WTC11 (cell line): ENCODE measurements at regions not wholly inside any gene's neighbourhood (a gene's known extent, or its start where the extent isn't known, plus 50 kb on each side); places are given as distances from the start of the nearest gene placed in this dataset.

Experiments used
- ATAC-seq: fragments of 200-7000 bp; cut with Tn5 transposase; 2 replicates; pipeline ENCODE4 v1.10.0; 2021; ENCODE audit warnings: mild to moderate bottlenecking, moderate library complexity
- CTCF ChIA-PET: fragments of 300-600 bp; sonication (Branson Sonifier 250); formaldehyde crosslinking; loops from one replicate; lab custom pipeline; 2021; ENCODE audit warnings: antibody characterized with exemption; lab: Charles Lee
- POLR2A ChIA-PET: fragments of 350-600 bp; sonication (Branson Sonifier 250); formaldehyde crosslinking; loops from one replicate; lab custom pipeline; 2021; ENCODE audit warnings: antibody characterized with exemption; lab: Charles Lee
- DNase-seq: peaks from one replicate; pipeline ENCODE4 v3.0.0; 2021; ENCODE audit warnings: low spot score
- H3K27ac Mint-ChIP-seq: 2 replicates; pipeline ENCODE4 v1.8.0; 2021; ENCODE audit warnings: mixed read lengths
- H3K27me3 Mint-ChIP-seq: 2 replicates; pipeline ENCODE4 v1.8.0; 2021; ENCODE audit warnings: low read depth, mild to moderate bottlenecking, moderate library complexity, mixed read lengths
- H3K36me3 Mint-ChIP-seq: 2 replicates; pipeline ENCODE4 v1.8.0; 2021; ENCODE audit warnings: mixed read lengths
- H3K4me1 Mint-ChIP-seq: 2 replicates; pipeline ENCODE4 v1.8.0; 2022; ENCODE audit warnings: mixed read lengths
- H3K4me3 Mint-ChIP-seq: 2 replicates; pipeline ENCODE4 v1.8.0; 2021; ENCODE audit warnings: mild to moderate bottlenecking, moderate library complexity, mixed read lengths
- H3K9me3 Mint-ChIP-seq: 2 replicates; pipeline ENCODE4 v1.8.0; 2021; ENCODE audit warnings: mixed read lengths
- CREM ChIP-seq: sonication (generic); formaldehyde crosslinking; IDR thresholded peaks from 2 replicates; pipeline ENCODE4 v1.8.1; 2022; ENCODE audit warnings: mild to moderate bottlenecking, missing genetic modification reagents, moderate library complexity
- E2F1 ChIP-seq: sonication (generic); formaldehyde crosslinking; IDR thresholded peaks from 2 replicates; pipeline ENCODE4 v1.8.0; 2022; ENCODE audit warnings: mild to moderate bottlenecking, missing genetic modification reagents
- E2F5 ChIP-seq: sonication (generic); formaldehyde crosslinking; IDR thresholded peaks from 2 replicates; pipeline ENCODE4 v1.8.1; 2022; ENCODE audit warnings: mild to moderate bottlenecking, moderate library complexity, missing genetic modification reagents
- EMX1 ChIP-seq: fragments of 250-450 bp; sonication (Bioruptor Pico); IDR thresholded peaks from 2 replicates; pipeline ENCODE4 v1.8.0; 2021; ENCODE audit warnings: mild to moderate bottlenecking
- HMGXB4 ChIP-seq: sonication (generic); formaldehyde crosslinking; IDR thresholded peaks from 2 replicates; pipeline ENCODE4 v1.8.1; 2023; ENCODE audit warnings: mild to moderate bottlenecking, moderate library complexity, missing genetic modification reagents
- MAX ChIP-seq: sonication (generic); formaldehyde crosslinking; IDR thresholded peaks from 2 replicates; pipeline ENCODE4 v1.8.0; 2022; ENCODE audit warnings: mild to moderate bottlenecking, missing genetic modification reagents
- MYBL2 ChIP-seq: sonication (generic); formaldehyde crosslinking; IDR thresholded peaks from 2 replicates; pipeline ENCODE4 v1.8.1; 2023; ENCODE audit warnings: mild to moderate bottlenecking, moderate library complexity, missing genetic modification reagents
- NR2C2 ChIP-seq: sonication (generic); formaldehyde crosslinking; IDR thresholded peaks from 2 replicates; pipeline ENCODE4 v1.8.0; 2022; ENCODE audit warnings: mild to moderate bottlenecking, missing genetic modification reagents
- NR3C1 ChIP-seq: sonication (generic); formaldehyde crosslinking; conservative IDR thresholded peaks from 2 replicates; pipeline ENCODE4 v1.8.1; 2023; ENCODE audit warnings: low read depth, mild to moderate bottlenecking, missing genetic modification reagents
- TCF7 ChIP-seq: sonication (generic); formaldehyde crosslinking; IDR thresholded peaks from 2 replicates; pipeline ENCODE4 v1.8.0; 2022; ENCODE audit warnings: mild to moderate bottlenecking, low read depth, missing genetic modification reagents, moderate library complexity
- TP53 ChIP-seq: sonication (generic); formaldehyde crosslinking; IDR thresholded peaks from 2 replicates; pipeline ENCODE4 v1.8.1; 2023; ENCODE audit warnings: mild to moderate bottlenecking, missing genetic modification reagents
- TF ChIP-seq, protein P1 (sequence below): fragments of 250-450 bp; sonication (Bioruptor Pico); IDR thresholded peaks from 2 replicates; pipeline ENCODE4 v1.9.0; 2021; ENCODE audit warnings: mild to moderate bottlenecking
- TF ChIP-seq, protein P2 (sequence below): sonication (generic); formaldehyde crosslinking; IDR thresholded peaks from 2 replicates; pipeline ENCODE4 v1.8.1; 2022; ENCODE audit warnings: low read depth, missing genetic modification reagents, borderline replicate concordance
- TF ChIP-seq, protein P3 (sequence below): sonication (generic); formaldehyde crosslinking; IDR thresholded peaks from 2 replicates; pipeline ENCODE4 v1.8.0; 2023; ENCODE audit warnings: mild to moderate bottlenecking, missing genetic modification reagents

DNA sequence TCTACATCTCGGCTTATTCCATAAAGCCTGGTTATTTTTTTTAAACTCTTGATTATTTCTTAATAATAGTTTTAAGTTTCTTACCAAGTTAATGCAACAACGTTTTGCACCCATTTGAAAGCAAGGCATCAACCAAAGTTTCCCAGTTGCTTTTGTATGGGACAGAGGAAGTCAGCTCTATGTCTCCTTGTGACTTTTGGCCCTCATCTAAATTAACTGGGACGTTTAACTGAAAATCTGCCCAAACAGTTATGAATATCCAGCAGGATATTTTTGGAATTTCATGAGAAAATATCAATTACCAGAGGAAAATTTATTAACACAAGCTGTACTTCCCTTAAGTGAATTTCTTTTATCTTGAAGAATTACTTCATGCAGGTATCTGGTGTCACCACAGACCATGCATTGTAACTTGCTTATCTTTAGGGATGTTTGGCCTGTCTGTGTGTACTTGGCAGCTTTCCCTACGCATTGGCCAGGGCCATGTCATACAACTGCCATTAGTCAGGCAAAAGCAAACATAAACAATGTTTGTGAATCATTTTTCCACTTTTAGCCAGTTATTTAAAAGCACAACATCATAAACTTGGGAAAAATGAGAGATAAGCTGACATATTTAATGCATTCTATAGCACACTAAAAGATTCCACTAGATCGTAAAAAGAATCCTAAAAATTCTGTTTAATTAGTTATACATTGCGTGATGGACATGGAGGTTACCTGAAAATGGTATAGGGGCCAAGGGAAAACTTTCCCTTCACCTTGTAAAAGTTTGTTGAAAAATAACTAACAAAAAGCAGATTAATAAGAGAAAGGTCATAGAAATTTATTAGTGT is 101.4 kb upstream of the PDE5A start:
- Mint-ChIP-seq H3K27ac (no peak overlapping the region), H3K9me3 (peaks cover 13% of the 10 kb centered on the region), H3K4me1 (peaks cover 26% of the 10 kb centered on the region), H3K36me3 (peaks cover 6% of the 10 kb centered on the region; the same call in 1 of the 2 replicates), H3K4me3 (no peak overlapping the region), H3K27me3 (no peaks in the 10 kb centered on the region)
- ATAC-seq (no peak), DNase-seq (no peak)
- no peak for TF ChIP-seq NR2C2 (CRISPR knock-in tag)
- CTCF ChIA-PET: no interaction called here
- POLR2A ChIA-PET: no interaction called here

DNA sequence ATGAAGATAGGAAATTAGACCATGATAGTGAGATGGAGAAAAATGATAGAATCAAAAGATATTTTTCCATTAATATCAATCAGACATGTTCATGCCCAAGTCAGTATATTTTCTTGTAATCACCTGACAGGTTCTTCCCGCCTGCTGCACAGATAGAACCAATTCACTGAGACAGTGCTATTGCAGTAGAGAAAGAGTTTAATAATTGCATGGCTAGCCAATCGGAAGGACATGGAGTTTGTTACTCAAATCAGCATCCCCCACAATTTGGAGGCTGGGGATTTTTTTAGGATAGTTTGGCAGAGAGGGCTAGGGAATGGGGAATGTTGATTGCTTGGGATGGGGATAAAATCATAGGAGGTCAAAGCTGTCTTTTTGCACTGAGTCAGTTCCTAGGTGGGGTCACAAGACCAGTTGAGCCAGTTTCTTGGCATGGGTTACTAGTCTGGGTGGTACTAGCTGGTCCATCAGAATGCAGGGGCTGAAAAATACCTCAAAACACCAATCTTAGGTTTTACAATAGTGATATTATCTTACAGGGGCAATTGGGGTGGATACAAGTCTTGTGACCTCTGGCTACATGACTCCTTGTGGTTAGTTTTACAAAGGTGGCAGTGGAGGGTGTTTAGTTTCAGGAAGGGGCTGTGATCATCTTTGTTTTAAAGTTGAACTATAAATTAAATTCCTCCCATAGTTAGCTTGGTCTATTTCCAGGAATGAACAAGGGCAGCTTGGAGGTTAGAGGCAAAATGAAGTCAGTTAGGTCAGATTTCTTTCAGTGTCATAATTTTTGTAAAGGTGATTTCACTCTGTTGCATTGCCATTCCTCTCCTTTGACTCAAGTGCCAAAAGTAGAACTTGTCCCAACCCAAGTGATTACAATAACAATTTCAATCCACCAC is 100.3 kb upstream of the PDE5A start:
- no peak overlapping the region for H3K4me3 Mint-ChIP-seq
- peaks cover 6% of the 10 kb centered on the region; the same call in 1 of the 2 replicates for H3K36me3 Mint-ChIP-seq
- H3K27me3 Mint-ChIP-seq: no peaks in the 10 kb centered on the region
- no peak for DNase-seq
- TF ChIP-seq CREM (CRISPR knock-in tag): no peak
- TF ChIP-seq, protein P1, sequence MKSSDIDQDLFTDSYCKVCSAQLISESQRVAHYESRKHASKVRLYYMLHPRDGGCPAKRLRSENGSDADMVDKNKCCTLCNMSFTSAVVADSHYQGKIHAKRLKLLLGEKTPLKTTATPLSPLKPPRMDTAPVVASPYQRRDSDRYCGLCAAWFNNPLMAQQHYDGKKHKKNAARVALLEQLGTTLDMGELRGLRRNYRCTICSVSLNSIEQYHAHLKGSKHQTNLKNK (CRISPR knock-in tag): no peak
- TF ChIP-seq E2F1 (CRISPR knock-in tag): no peak
- TF ChIP-seq MAX (CRISPR knock-in tag): no peak
- no peak for TF ChIP-seq EMX1 (CRISPR knock-in tag)
- TF ChIP-seq, protein P2, sequence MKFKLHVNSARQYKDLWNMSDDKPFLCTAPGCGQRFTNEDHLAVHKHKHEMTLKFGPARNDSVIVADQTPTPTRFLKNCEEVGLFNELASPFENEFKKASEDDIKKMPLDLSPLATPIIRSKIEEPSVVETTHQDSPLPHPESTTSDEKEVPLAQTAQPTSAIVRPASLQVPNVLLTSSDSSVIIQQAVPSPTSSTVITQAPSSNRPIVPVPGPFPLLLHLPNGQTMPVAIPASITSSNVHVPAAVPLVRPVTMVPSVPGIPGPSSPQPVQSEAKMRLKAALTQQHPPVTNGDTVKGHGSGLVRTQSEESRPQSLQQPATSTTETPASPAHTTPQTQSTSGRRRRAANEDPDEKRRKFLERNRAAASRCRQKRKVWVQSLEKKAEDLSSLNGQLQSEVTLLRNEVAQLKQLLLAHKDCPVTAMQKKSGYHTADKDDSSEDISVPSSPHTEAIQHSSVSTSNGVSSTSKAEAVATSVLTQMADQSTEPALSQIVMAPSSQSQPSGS (CRISPR knock-in tag): no peak
- TF ChIP-seq TP53 (CRISPR knock-in tag): no peak
- TF ChIP-seq NR3C1: no peak
- no peak for TF ChIP-seq E2F5 (CRISPR knock-in tag)
- no peak for TF ChIP-seq HMGXB4 (CRISPR knock-in tag)
- TF ChIP-seq MYBL2 (CRISPR knock-in tag): no peak
- no peak for TF ChIP-seq TCF7
- TF ChIP-seq, protein P3, sequence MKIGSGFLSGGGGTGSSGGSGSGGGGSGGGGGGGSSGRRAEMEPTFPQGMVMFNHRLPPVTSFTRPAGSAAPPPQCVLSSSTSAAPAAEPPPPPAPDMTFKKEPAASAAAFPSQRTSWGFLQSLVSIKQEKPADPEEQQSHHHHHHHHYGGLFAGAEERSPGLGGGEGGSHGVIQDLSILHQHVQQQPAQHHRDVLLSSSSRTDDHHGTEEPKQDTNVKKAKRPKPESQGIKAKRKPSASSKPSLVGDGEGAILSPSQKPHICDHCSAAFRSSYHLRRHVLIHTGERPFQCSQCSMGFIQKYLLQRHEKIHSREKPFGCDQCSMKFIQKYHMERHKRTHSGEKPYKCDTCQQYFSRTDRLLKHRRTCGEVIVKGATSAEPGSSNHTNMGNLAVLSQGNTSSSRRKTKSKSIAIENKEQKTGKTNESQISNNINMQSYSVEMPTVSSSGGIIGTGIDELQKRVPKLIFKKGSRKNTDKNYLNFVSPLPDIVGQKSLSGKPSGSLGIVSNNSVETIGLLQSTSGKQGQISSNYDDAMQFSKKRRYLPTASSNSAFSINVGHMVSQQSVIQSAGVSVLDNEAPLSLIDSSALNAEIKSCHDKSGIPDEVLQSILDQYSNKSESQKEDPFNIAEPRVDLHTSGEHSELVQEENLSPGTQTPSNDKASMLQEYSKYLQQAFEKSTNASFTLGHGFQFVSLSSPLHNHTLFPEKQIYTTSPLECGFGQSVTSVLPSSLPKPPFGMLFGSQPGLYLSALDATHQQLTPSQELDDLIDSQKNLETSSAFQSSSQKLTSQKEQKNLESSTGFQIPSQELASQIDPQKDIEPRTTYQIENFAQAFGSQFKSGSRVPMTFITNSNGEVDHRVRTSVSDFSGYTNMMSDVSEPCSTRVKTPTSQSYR (CRISPR knock-in tag): no peak
- TF ChIP-seq, all 79 proteins: peak for 0
- no peak for ATAC-seq
- ChIA-PET CTCF (no interaction called here), POLR2A (no interaction called here)
- no peak overlapping the region for H3K27ac Mint-ChIP-seq
- peaks cover 13% of the 10 kb centered on the region for H3K9me3 Mint-ChIP-seq
- peaks cover 33% of the 10 kb centered on the region for H3K4me1 Mint-ChIP-seq
